OCI-M2 (cell line): ENCODE measurements at regions not wholly inside any gene's neighbourhood (a gene's known extent, or its start where the extent isn't known, plus 50 kb on each side); places are given as distances from the start of the nearest gene placed in this dataset.

Experiments
- DNase-seq: peaks from one replicate; lab custom pipeline; 2025; ENCODE audit not compliant: unreplicated experiment; lab: John Stamatoyannopoulos, UW

GRCh38 chr18:72368308-72368707 is 175.8 kb downstream of the CBLN2 start:
- no peak for DNase-seq

GRCh38 chr18:72360634-72361033 is 183.5 kb downstream of the CBLN2 start:
- no peak for DNase-seq

- DNase-seq: no peak
Measured at GRCh38 chr18:72342933-72343332, 201.2 kb downstream of the CBLN2 start.

DNA sequence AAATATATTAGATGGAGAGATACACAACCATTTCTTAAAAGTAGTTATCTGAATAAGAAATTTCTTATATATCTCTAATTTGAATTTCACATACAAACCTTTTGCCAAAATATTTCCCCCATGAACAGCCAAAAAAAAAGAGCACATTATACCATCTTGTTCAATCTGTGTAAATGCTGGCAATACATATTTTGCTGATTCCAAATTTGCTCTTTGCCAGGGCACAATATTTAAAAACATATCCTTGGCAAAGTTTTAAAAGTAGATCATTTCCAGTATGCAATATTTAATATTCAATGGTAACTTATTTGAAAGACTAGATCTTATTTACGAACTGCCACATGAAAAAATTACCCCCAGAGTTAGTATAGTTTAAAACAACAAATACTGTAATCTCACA is 204.2 kb downstream of the CBLN2 start:
- DNase-seq: no peak

DNA sequence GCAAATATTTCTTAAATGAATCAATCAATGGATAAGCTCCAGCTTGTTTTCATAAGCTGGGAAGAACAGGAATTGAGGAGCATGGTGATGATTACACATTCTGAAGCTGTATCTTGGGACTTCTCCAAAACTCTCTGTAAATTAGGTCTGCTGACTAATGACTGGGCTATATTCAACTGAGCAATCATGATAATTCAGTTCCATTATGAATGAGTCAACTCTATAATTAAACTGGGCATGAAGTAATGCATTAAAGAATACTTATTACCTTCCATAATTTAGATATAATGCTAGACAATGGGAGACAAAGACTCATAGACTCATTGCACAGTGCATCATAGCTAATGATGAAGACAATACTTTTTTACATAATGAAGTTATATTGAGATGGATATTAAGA is 207.4 kb downstream of the CBLN2 start:
- DNase-seq: no peak

DNA sequence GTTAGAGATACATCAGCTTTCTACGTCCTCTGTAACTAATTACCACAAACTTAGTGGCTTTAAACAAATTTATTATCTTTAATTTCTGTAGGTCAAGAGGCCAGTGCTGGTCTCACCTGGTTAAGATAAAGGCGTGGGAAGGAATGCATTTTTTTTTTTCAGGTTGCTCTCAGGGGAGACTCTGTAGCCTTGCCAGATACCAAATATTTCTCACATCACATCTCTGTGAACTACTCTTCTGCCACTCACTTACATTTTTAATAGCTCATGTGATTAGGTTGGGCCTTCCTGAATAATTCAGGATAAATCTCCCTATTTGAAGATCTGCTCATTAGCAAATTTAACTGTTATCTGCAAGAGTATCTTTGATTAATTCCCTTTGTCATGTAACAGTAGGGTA is 214.6 kb downstream of the CBLN2 start:
- DNase-seq: no peak

DNA sequence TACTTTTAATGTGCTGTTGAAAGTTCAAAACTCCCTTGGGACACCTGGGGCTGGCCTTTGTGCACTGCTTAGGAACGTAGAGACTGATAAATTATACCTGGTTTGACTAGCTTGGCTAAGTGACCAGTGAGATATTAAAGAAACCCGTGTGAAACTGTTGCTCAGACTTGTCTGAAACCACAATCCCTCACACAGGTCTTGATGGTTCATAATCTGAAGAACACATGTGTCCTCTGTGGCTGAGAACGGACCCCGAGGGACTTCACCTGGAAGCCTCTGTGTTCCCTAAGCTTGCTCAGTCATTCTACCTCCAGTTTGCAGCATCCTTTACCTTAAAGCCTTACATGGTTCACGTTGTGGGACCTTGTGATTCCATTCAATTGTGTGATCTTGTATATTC is 218.8 kb downstream of the CBLN2 start:
- DNase-seq: no peak

DNA sequence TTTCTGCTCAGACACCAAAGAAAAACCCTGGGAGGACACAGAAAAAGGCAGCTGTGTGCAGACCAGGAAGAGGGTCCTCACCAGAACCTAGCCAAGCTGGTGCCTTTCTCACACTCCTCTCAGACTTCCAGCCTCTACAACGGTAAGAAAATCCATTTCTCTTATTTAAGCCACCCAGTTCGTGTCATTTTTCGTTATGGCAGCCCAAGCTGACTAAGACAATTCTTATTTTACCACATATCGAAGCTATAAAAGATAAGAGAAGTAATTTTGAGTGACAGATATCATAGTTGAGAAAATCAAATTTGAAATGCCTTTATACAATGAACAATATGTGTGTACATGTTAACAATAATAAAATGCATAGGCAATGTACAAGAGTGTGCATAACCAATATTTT is 219.5 kb downstream of the CBLN2 start:
- no peak for DNase-seq

DNA sequence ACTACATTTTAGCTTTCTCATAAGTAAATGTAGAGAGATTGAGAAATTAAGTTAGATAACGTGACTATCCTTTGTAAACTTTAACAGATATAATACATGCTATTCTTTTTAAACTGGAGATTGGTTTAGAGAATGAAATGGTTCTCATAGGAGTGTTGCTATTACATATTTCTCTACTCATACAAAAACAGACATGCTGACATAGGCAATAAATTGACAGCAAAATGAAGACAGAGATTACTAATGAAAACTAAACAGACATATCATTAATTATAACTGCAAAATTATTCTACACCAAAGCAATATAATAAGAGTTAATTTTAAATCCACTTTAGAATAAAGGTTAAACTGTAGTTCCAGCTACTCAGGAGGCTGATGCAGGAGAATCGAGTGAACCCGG is 227.6 kb downstream of the CBLN2 start:
- no peak for DNase-seq

DNA sequence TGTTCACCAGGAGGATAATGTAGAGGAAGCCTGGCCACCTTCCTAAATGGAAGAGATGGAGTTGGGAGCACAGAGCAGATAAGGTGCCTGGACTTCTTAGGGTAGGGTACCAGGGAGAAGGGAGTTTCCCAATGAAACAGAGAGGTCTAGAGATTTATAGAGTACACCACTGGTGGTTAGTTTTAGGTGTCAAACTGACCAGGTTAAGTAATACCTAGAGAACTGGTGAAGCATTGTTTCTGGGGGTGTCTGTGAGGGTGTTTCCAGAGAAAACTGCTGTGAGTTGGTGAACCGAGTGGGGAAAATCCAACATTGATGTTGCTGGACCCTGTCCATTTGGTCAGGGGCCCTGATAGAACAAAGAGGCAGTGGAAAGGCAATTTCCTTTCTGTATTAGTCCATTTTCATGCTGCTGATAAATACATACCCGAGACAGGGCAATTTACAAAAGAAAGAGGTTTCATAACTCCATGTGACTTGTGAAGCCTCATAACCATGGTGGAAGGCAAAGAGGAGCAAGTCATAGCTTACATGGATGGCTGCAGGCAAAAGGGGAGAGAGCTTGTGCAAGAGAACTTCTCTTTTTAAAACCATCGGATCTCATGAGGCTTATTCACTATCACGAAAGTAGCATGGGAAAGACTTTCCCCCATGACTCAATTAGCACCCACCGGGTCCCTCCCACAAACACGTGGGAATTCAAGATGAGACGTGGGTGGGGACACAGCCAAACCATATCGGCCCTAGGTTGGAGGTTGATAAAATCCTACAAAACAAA is 260.8 kb downstream of the CBLN2 start:
- no peak for DNase-seq

GRCh38 chr18:72273025-72273424 is 271.1 kb downstream of the CBLN2 start:
- no peak for DNase-seq

DNA sequence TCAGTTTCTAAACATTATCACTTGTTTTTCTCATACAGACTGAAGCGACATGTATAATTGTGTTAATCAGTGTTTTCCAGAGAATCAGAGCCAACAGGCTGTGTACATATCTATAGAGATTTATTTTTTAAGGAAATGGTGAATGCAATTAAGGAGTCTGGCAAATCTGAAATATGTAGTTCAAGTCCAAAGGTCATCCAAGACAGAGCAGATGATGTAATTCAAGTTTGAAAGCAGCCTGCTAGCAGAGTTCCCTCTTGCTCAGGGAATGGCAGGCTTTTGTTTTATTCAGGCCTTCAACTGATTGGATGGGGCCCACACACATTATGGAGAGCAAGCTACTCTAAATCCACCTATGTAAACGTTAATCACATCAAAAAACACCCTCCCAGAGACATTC is 282.6 kb downstream of the CBLN2 start:
- no peak for DNase-seq

DNA sequence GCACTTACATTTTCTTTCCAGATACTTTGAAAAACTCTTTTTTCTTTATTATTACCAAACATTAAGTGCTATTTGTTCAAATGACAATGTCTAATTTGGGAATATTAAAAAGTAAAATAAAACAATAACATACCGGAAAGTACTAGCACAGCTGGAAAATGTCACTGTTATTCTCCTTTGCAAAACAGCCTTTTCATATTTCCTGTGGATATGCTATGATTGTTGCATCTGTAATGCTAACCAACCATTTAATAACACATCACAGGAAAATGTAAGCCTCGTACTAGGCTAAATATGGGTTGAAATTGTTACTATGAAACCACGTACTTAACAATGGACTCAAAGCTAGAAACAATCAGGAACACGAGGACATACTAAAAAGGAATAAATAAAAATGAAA is 298.1 kb downstream of the CBLN2 start:
- DNase-seq: no peak

DNA sequence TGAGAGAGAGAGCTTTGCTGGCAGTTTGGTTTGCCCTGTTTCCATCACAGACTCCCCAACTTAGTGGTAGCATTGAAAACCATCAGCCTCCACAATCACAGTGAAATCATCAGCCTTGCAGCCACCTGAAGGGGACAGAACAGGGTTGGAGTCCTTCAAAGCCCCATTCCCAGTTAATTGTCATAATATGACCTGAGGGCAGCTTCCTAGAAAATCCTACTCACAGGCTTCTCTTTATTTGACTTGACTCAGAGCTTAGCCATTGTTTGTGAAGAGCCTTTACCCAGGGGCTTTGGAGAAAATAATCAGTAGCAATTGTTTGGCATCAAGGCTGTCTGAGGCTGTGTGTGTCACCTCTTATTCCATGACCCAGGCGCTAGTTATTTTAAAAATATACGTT is 308.7 kb downstream of the CBLN2 start:
- no peak for DNase-seq

- no peak for DNase-seq
Measured at GRCh38 chr18:72233106-72233505, 311.0 kb downstream of the CBLN2 start.

GRCh38 chr18:72232644-72233043 is 311.5 kb downstream of the CBLN2 start:
- no peak for DNase-seq

DNA sequence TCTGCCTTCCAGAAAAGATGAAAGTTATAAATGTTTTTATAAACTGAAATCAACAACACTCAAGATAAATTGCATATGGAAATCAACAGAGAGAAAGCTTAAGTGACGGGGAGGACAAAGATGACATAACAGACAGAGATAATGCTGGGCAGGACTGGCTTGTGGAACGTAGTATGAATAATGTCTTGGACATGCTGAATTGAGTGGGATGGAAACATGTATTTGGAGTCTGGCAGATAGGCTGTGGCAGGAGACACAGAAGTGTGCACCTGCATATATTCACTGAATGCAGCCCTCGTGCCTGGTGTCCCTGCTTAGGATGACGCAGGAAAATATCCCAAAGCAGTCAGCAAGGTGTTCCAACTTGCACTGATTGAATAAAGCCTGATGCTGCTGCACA is 318.2 kb downstream of the CBLN2 start:
- no peak for DNase-seq

DNA sequence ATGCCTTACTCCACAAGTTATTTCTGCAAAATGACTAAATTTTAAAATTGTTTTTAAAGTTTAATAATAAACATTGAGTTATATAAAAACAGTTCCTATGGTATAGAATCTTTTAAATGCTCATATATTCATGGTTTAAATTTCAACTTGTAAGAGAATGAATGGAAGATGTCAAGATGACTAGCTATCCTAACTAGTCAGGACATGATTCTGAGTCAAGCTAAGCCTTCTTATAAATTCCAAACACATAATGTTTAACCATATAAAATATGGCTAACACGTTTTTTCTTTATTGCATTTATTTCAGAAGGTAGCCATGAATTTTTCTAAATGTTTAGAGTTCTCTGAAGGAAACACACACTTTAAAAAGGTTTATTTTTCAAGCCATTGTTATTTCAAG is 320.4 kb downstream of the CBLN2 start:
- DNase-seq: no peak

DNA sequence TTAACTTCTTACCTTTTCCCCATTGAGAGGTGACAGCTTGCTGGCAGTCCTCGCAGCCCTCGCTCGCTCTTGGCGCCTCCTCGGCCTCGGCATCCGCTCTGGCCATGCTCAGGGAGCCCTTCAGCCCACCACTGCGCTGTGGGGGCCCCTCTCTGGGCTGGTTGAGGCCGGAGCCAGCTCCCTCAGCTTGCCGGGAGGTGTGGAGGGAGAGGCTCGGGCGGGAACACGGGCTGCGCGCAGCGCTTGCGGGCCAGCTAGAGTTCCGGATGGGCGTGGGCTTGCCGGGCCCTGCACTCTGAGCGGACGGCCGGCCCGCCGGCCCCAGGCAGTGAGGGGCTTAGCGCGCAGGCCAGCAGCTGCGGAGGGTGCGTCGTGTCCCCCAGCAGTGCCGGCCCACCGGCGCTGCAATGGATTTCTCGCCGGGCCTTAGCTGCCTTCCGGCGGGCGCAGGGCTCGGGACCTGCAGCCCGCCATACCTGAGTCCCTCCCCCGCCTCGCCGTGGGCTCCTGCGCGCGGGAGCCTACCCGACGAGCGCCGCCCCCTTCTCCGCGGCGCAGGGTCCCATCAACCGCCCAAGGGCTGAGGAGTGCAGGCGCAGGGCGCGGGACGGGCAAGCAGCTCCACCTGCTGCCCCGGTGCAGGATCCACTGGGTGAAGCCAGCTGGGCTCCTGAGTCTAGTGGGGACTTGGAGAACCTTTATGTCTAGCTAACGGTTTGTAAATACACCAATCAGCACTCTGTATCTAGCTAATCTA is 335.0 kb downstream of the CBLN2 start:
- DNase-seq: no peak

DNA sequence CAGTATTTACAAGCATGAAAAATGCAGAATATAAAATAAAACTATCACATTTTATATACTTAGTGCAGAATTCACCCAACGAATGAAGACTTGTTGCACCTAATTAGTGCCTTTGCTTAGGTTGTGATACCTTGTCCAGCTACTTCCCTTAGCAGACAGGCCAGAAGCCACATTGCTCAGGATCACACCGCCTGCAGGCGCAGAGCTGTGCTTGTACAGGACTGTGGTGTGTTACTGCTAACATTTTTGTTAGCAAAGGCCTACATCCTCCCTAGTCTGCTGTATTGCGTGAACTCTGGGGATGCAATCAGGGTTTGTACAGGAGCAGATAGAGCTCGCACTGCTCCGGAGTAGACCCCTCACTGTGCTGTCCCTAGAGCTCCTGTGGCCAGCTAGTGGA is 336.9 kb downstream of the CBLN2 start:
- DNase-seq: no peak

DNA sequence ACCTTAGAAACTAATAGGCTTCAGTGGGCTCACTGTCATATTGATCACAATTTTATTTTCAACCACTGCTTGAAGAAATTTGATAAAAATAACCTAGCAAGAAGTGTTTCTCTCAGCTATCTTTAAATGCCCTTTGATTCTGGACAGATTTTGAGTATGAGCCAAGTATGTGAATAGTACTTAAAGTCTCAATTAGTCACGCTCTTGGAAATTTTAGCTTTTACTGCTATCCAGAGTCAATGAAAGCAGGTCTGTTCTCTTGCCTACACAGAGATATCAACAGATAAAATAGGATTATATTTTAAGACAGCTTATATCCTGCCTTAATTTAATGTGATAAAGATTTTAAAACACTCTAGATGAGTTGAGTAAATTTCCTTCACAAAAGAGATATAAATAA is 337.3 kb downstream of the CBLN2 start:
- no peak for DNase-seq

DNA sequence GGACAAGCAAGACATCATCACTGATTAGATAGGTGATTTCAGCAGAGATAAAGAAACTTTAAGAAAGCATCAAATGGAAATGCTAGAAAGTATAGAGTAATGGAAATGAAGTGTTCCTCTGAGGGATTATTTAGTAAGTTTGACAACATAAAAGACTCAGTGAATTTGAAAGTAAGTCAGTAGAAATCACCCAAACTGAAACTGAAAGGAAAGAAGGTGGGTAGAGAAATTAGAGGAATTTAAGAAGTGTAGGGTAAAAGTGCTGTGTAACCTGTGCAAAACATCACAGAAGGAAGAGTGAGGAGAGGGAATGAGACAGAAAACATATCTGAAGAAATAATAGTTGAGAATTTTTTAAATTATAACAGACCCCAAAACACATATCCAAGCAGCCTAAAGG is 343.1 kb downstream of the CBLN2 start:
- DNase-seq: no peak

DNA sequence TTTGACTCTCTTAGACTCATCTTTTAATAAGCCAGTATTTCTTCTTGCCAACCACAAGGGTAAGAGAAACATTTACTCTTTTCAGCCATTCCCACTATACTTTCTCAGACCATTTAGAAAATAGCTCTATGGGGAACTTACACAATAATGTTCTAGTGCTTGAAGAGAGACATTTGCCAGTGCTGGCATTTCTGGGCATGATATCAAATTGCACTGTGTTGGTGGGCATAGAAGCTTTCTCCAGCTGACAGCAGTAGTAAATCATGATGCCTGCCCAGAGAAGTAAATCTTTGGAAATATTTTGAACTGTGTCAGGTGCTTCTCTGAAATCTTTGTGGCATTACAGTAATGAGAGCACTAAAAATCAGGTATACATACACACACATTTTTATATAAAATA is 346.6 kb downstream of the CBLN2 start:
- DNase-seq: no peak
